HepG2 (cell line): ENCODE measurements at regions not wholly inside any gene's neighbourhood (a gene's known extent, or its start where the extent isn't known, plus 50 kb on each side); places are given as distances from the start of the nearest gene placed in this dataset.

Experiments
- ATAC-seq: fragments of 200-7000 bp; cut with Tn5 transposase; 3 replicates; pipeline ENCODE4 v1.9.1; 2020; ENCODE audit warnings: mild to moderate bottlenecking, moderate library complexity
- BruUV-seq: library from RNA; stranded (reverse); fragments of 400-500 nt; replicated peaks from 2 replicates; lab custom pipeline; 2021; lab: Mats Ljungman, UMichigan
- CTCF ChIA-PET: fragments of 300-600 bp; formaldehyde crosslinking; extraction: SDS; loops from one replicate; lab custom pipeline; 2021; ENCODE audit warnings: low total read pairs, inconsistent platforms, low intra/inter-chr PET ratio; lab: Yijun Ruan, JAX
- POLR2A ChIA-PET: fragments of 350-600 bp; sonication (Branson Sonifier 250); formaldehyde crosslinking; loops from one replicate; lab custom pipeline; 2020; ENCODE audit warnings: antibody characterized with exemption, inconsistent platforms; lab: Yijun Ruan, JAX
- DNase-seq: peaks from one replicate; pipeline ENCODE4 v3.0.0-alpha.2; 2015; ENCODE audit warnings: low spot score
- FAIRE-seq: peaks from 3 replicates; lab custom pipeline; 2011; peaks lifted over from hg19 to GRCh38; lab: Jason Lieb, UNC
- H2AFZ ChIP-seq: one replicate; pipeline ENCODE4 v1.6.1; 2011; ENCODE audit warnings: low read length, inconsistent platforms
- H3K27ac ChIP-seq: fragments of 300-600 bp; 3 replicates; pipeline ENCODE4 v1.8.0; 2011; ENCODE audit warnings: mixed run types, mild to moderate bottlenecking, mixed read lengths, low read length, inconsistent platforms; ENCODE audit not compliant: insufficient read depth; ENCODE audit errors: extremely low read length
- H3K27me3 ChIP-seq, 2 experiments: fragments of 200-600 bp in 1 of 2; 2 replicates in 1 of 2; 3 replicates in 1 of 2; pipeline versions ENCODE4 v1.6.0 to v1.8.0; 2011; ENCODE audit warnings: low read length in 2 of 2, mild to moderate bottlenecking in 2 of 2, moderate library complexity in 2 of 2, inconsistent platforms in 1 of 2; ENCODE audit not compliant: insufficient read depth in 2 of 2, control insufficient read depth in 1 of 2
- H3K36me3 ChIP-seq, 2 experiments: fragments of 200-600 bp in 1 of 2; replicated peaks in 1 of 2; 2 replicates in 1 of 2; 3 replicates in 1 of 2; pipeline versions ENCODE4 v1.5.1 to v1.8.0; 2011; ENCODE audit warnings: low read length in 2 of 2, inconsistent platforms in 1 of 2; ENCODE audit not compliant: insufficient read depth in 2 of 2, control insufficient read depth in 1 of 2
- H3K4me1 ChIP-seq: 2 replicates; pipeline ENCODE4 v1.5.1; 2012; ENCODE audit warnings: low read length, inconsistent platforms; ENCODE audit not compliant: insufficient read depth
- H3K4me2 ChIP-seq: 2 replicates; pipeline ENCODE4 v1.6.0; 2011; ENCODE audit warnings: low read depth, low read length, inconsistent platforms
- H3K4me3 ChIP-seq, 3 experiments: fragments of 200-600 bp in 1 of 3; sonication (generic), shearing (Covaris generic) in 1 of 3; replicated peaks in 1 of 3; 2 replicates each; pipeline ENCODE4 v1.5.1; 2011 to 2016; ENCODE audit warnings: low read length in 3 of 3, inconsistent platforms in 2 of 3, low read depth in 2 of 3, mild to moderate bottlenecking in 2 of 3, control low read depth in 1 of 3, mixed read lengths in 1 of 3; ENCODE audit not compliant: insufficient read depth in 1 of 3
- H3K79me2 ChIP-seq: one replicate; pipeline ENCODE4 v1.6.1; 2011; ENCODE audit warnings: low read length, inconsistent platforms; ENCODE audit not compliant: insufficient read depth
- H3K9ac ChIP-seq: 2 replicates; pipeline ENCODE4 v1.6.0; 2011; ENCODE audit warnings: mild to moderate bottlenecking, low read depth, low read length, inconsistent platforms; ENCODE audit not compliant: insufficient read depth
- H3K9me3 ChIP-seq: 2 replicates; pipeline ENCODE4 v1.5.1; 2012; ENCODE audit warnings: mild to moderate bottlenecking, low read length
- H4K20me1 ChIP-seq: 2 replicates; pipeline ENCODE4 v1.6.0; 2011; ENCODE audit warnings: inconsistent platforms, mild to moderate bottlenecking, low read length, moderate library complexity; ENCODE audit not compliant: insufficient read depth
- E2F2 ChIP-seq: sonication (generic); formaldehyde crosslinking; IDR thresholded peaks from 2 replicates; pipeline ENCODE4 v1.4.0; 2020; ENCODE audit warnings: missing genetic modification reagents, borderline replicate concordance
- MAF1 ChIP-seq: sonication (generic); formaldehyde crosslinking; IDR thresholded peaks from 2 replicates; pipeline ENCODE4 v1.5.0; 2020; ENCODE audit warnings: missing genetic modification reagents, borderline replicate concordance
- NKX3-1 ChIP-seq: sonication (generic); formaldehyde crosslinking; IDR thresholded peaks from 2 replicates; pipeline ENCODE4 v1.5.0; 2020; ENCODE audit warnings: missing genetic modification reagents
- NR0B2 ChIP-seq: sonication (generic); formaldehyde crosslinking; IDR thresholded peaks from 2 replicates; pipeline ENCODE4 v1.4.0; 2020; ENCODE audit warnings: mild to moderate bottlenecking, missing genetic modification reagents
- PRPF4 ChIP-seq: fragments of 200-400 bp; formaldehyde crosslinking; IDR thresholded peaks from 2 replicates; pipeline ENCODE4 v1.6.1; 2016; ENCODE audit warnings: low read length, low read depth; ENCODE audit not compliant: poor library complexity, severe bottlenecking
- SOX6 ChIP-seq, 2 experiments: fragments of 450-650 bp in 1 of 2; sonication (generic) in 1 of 2; formaldehyde crosslinking in 1 of 2; IDR thresholded peaks; 2 replicates each; pipeline versions ENCODE4 v1.4.0 to v1.6.1; 2017 to 2020; ENCODE audit warnings: antibody characterized with exemption in 1 of 2, mild to moderate bottlenecking in 1 of 2, missing genetic modification reagents in 1 of 2
- TBX2 ChIP-seq: sonication (generic); formaldehyde crosslinking; IDR thresholded peaks from 2 replicates; pipeline ENCODE4 v1.5.0; 2020; ENCODE audit warnings: missing genetic modification reagents, mild to moderate bottlenecking, borderline replicate concordance
- ZNF362 ChIP-seq: sonication (generic); formaldehyde crosslinking; IDR thresholded peaks from 2 replicates; pipeline ENCODE4 v1.4.0; 2020; ENCODE audit warnings: missing genetic modification reagents, mild to moderate bottlenecking, borderline replicate concordance
- ZNF710 ChIP-seq: sonication (generic); formaldehyde crosslinking; IDR thresholded peaks from 2 replicates; pipeline ENCODE4 v1.5.0; 2020; ENCODE audit warnings: mild to moderate bottlenecking, missing genetic modification reagents, borderline replicate concordance
- ZNF746 ChIP-seq: sonication (generic); formaldehyde crosslinking; IDR thresholded peaks from 2 replicates; pipeline ENCODE4 v1.8.0; 2022; ENCODE audit warnings: mild to moderate bottlenecking, missing genetic modification reagents
- ZNF761 ChIP-seq: sonication (generic); formaldehyde crosslinking; conservative IDR thresholded peaks from 2 replicates; pipeline ENCODE4 v1.4.0; 2020; ENCODE audit warnings: mild to moderate bottlenecking, missing genetic modification reagents
- ZNF841 ChIP-seq: sonication (generic); formaldehyde crosslinking; IDR thresholded peaks from 2 replicates; pipeline ENCODE4 v1.8.1; 2023; ENCODE audit warnings: missing genetic modification reagents, borderline replicate concordance
- ZSCAN20 ChIP-seq: sonication (generic); formaldehyde crosslinking; IDR thresholded peaks from 2 replicates; pipeline ENCODE4 v1.4.0; 2020; ENCODE audit warnings: missing genetic modification reagents, mild to moderate bottlenecking, borderline replicate concordance
- ZZZ3 ChIP-seq: sonication (generic); formaldehyde crosslinking; IDR thresholded peaks from 2 replicates; pipeline ENCODE4 v1.4.0; 2020; ENCODE audit warnings: missing genetic modification reagents, mild to moderate bottlenecking, borderline replicate concordance
- WGBS: methylation state at CpG from one replicate; pipeline ENCODE4 v1.1.6; 2017; ENCODE audit warnings: low lambda C conversion rate; 5-methylcytosine and 5-hydroxymethylcytosine counted together
- in situ Hi-C: cut with HindIII; loops from 2 replicates; pipeline ENCODE4 v1.10.0; 2017; ENCODE audit warnings: low pct_unique_long_range_greater_than_20kb; ENCODE audit not compliant: extremely low pct_ligation_motif_present
- intact Hi-C: fragments of 100-400 bp; cut with micrococcal nuclease; formaldehyde crosslinking; loops from one replicate; pipeline ENCODE4 v1.10.0; 2022; ENCODE audit not compliant: unreplicated experiment

GRCh38 chr4:112735474-112735951 is 98.6 kb downstream of the LARP7 start:
- no peak for DNase-seq
- no peaks in the 10 kb centered on the region for H3K27me3 ChIP-seq
- H3K36me3 ChIP-seq = no peaks in the 10 kb centered on the region
- no peak overlapping the region for H3K9ac ChIP-seq
- no peaks in the 10 kb centered on the region for H4K20me1 ChIP-seq
- H3K4me3 ChIP-seq = no peak overlapping the region
- no peaks in the 10 kb centered on the region for H3K4me1 ChIP-seq
- TF ChIP-seq ZNF362 (CRISPR knock-in tag) = no peak
- no TSS peak for BruUV-seq
- H3K79me2 ChIP-seq = no peaks in the 10 kb centered on the region
- no peak for FAIRE-seq
- in situ Hi-C loops (no loop called here), intact Hi-C loops (no loop called here)
- no peak for ATAC-seq
- H3K9me3 ChIP-seq = no peaks in the 10 kb centered on the region
- no peak overlapping the region for H3K27ac ChIP-seq
- POLR2A ChIA-PET = no interaction called here
- no peak overlapping the region for H3K4me2 ChIP-seq
- CTCF ChIA-PET = no interaction called here
- no peak overlapping the region for H2AFZ ChIP-seq

GRCh38 chr4:112736718-112737135 is 99.8 kb downstream of the LARP7 start:
- Histone ChIP-seq H3K9me3 (no peaks in the 10 kb centered on the region), H3K9ac (no peak overlapping the region), H2AFZ (no peak overlapping the region), H3K4me2 (no peak overlapping the region), H3K27ac (no peak overlapping the region), H4K20me1 (no peaks in the 10 kb centered on the region), H3K4me1 (no peaks in the 10 kb centered on the region), H3K79me2 (no peaks in the 10 kb centered on the region), H3K27me3 (no peaks in the 10 kb centered on the region), H3K36me3 (no peaks in the 10 kb centered on the region), H3K4me3 (no peak overlapping the region)
- ATAC-seq = no peak
- no peak for DNase-seq
- WGBS = 4% methylated on average over 1 of the region's 1 CpG
- CTCF ChIA-PET = no interaction called here
- intact Hi-C loops (no loop called here), in situ Hi-C loops (no loop called here)
- BruUV-seq = no TSS peak
- POLR2A ChIA-PET = no interaction called here
- FAIRE-seq = no peak
- TF ChIP-seq NKX3-1 (CRISPR knock-in tag) (no peak), NR0B2 (CRISPR knock-in tag) (no peak), SOX6 (IDR thresholded peaks at IDR 0.05) (no peak), SOX6 (CRISPR knock-in tag; IDR thresholded peaks at IDR 0.05) (no peak), MAF1 (no peak), ZNF746 (CRISPR knock-in tag) (no peak), ZNF761 (CRISPR knock-in tag) (no peak), E2F2 (CRISPR knock-in tag) (no peak), ZNF710 (CRISPR knock-in tag) (no peak), ZZZ3 (CRISPR knock-in tag) (no peak), ZSCAN20 (CRISPR knock-in tag) (no peak), TBX2 (CRISPR knock-in tag) (no peak), ZNF841 (CRISPR knock-in tag) (no peak), PRPF4 (no peak)
